ENCODE measurements at regions not wholly inside any gene's neighbourhood (a gene's known extent, or its start where the extent isn't known, plus 50 kb on each side); places are given as distances from the start of the nearest gene placed in this dataset.

DNA sequence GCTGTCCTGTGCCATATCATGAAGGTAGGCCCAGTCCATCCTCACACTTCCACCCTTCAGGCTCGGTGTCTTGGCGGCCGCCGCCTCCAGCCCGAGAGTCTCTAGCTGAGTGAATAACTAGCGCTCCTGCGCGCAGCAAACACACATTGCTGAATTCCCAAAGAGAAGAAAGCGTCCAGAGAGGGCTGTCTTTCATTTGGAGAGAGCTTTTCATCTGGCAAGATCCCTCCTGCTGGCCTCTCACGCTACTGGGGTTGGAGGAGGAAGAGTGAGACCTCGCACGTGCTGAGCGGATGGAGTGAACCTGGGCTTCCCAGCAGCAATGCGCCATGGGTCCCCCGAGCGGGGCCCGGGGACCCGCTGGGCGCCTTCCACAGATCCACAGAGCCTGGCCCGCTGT lies 73.2 kb downstream of the NCR2 start:
- in situ Hi-C loops (cut with MboI; ENCODE audit: low sequenced_read_pairs): no loop called here
- Histone ChIP-seq H3K14ac (replicated peaks; ENCODE audit: low read depth, low read length) (no peak overlapping the region), H3K79me1 (ENCODE audit: low read depth in 1 of 2, low read length in 2 of 2) (no peaks in the 10 kb centered on the region), H3K4me2 (ENCODE audit: low read depth, low read length) (no peak overlapping the region), H2AK5ac (ENCODE audit: low read depth, low read length) (no peak overlapping the region), H3K27ac (ENCODE audit: insufficient read depth, low read length) (no peak overlapping the region), H4K91ac (ENCODE audit: insufficient read depth, low read depth, low read length) (no peak overlapping the region), H3K4ac (ENCODE audit: low read depth, low read length) (no peak overlapping the region), H3K4me3 (ENCODE audit: insufficient read depth, low read depth, low read length) (no peak overlapping the region), H4K8ac (ENCODE audit: low read depth in 2 of 2, low read length in 2 of 2) (no peak overlapping the region), H3K56ac (ENCODE audit: extremely low read depth, insufficient read depth, low read length) (no peak overlapping the region), H4K5ac (ENCODE audit: low read depth, low read length) (no peak overlapping the region), H2AFZ (replicated peaks; ENCODE audit: low read length, poor library complexity) (no peak overlapping the region), H3K9me3 (ENCODE audit: control insufficient read depth, insufficient read depth, low read length) (peaks cover 1% of the 10 kb centered on the region; the same call in 1 of the 2 replicates), H4K20me1 (ENCODE audit: insufficient read depth, low read length) (no peaks in the 10 kb centered on the region), H2BK5ac (ENCODE audit: low read depth, low read length, poor library complexity, severe bottlenecking) (no peak overlapping the region), H2BK20ac (ENCODE audit: low read depth, low read length) (no peak overlapping the region), H2AK9ac (replicated peaks; ENCODE audit: low read depth, low read length, poor library complexity) (no peak overlapping the region), H3K27me3 (ENCODE audit: control insufficient read depth, insufficient read depth, low read length) (peaks cover 36% of the 10 kb centered on the region), H3K23ac (ENCODE audit: low read depth, low read length) (no peak overlapping the region), H3K9ac (ENCODE audit: low read depth, low read length) (no peak overlapping the region), H3K18ac (ENCODE audit: low read depth, low read length) (no peak overlapping the region), H2BK15ac (ENCODE audit: low read depth, low read length) (no peak overlapping the region), H2BK120ac (ENCODE audit: low read depth, low read length) (no peak overlapping the region), H3K36me3 (ENCODE audit: control insufficient read depth, insufficient read depth, low read length) (no peaks in the 10 kb centered on the region), H3K4me1 (ENCODE audit: control insufficient read depth, insufficient read depth, low read length) (no peaks in the 10 kb centered on the region), H3K9me1 (ENCODE audit: insufficient read depth, low read length) (no peaks in the 10 kb centered on the region)
- dilution Hi-C loops (cut with HindIII; ENCODE audit: low sequenced_read_pairs, unreplicated experiment): no loop called here
- intact Hi-C loops (cut with micrococcal nuclease): no loop called here
- ATAC-seq (ENCODE audit: low read depth) (no peak), DNase-seq (no peak)
- POLR2A ChIA-PET (ENCODE audit: unreplicated experiment): no interaction called here
- TF ChIP-seq RFX5 (IDR thresholded peaks at IDR 0.05; ENCODE audit: low read depth, low read length): no peak
- TF ChIP-seq CTCF (conservative IDR thresholded peaks at IDR 0.05; ENCODE audit: low read depth, low read length): no peak
- no peak for TF ChIP-seq NFE2L2 (IDR thresholded peaks at IDR 0.05; ENCODE audit: low read depth, low read length)
- TF ChIP-seq, protein P1, sequence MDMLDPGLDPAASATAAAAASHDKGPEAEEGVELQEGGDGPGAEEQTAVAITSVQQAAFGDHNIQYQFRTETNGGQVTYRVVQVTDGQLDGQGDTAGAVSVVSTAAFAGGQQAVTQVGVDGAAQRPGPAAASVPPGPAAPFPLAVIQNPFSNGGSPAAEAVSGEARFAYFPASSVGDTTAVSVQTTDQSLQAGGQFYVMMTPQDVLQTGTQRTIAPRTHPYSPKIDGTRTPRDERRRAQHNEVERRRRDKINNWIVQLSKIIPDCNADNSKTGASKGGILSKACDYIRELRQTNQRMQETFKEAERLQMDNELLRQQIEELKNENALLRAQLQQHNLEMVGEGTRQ (IDR thresholded peaks at IDR 0.05; ENCODE audit: low read depth, low read length): no peak
- no peak for TF ChIP-seq CEBPB (IDR thresholded peaks at IDR 0.05; ENCODE audit: low read depth, low read length)
- TF ChIP-seq MAFK (IDR thresholded peaks at IDR 0.05; ENCODE audit: low read depth, low read length): no peak
- no peak for TF ChIP-seq MAZ (IDR thresholded peaks at IDR 0.05; ENCODE audit: borderline replicate concordance, low read depth, low read length)
- no peak for TF ChIP-seq ELK1 (IDR thresholded peaks at IDR 0.05; ENCODE audit: borderline replicate concordance, low read depth, low read length)
- TF ChIP-seq MXI1 (IDR thresholded peaks at IDR 0.05; ENCODE audit: borderline replicate concordance, low read depth, low read length): no peak
- TF ChIP-seq CHD1 (IDR thresholded peaks at IDR 0.05; ENCODE audit: low read depth, low read length): no peak
- TF ChIP-seq POLR2A (IDR thresholded peaks at IDR 0.05; ENCODE audit: low read depth, low read length): no peak
- TF ChIP-seq SMC3 (IDR thresholded peaks at IDR 0.05; ENCODE audit: low read depth, low read length): no peak
- TF ChIP-seq BHLHE40 (IDR thresholded peaks at IDR 0.05; ENCODE audit: low read depth, low read length): no peak
- TF ChIP-seq RAD21 (IDR thresholded peaks at IDR 0.05; ENCODE audit: low read length): no peak
- no peak for TF ChIP-seq RCOR1 (IDR thresholded peaks at IDR 0.05; ENCODE audit: insufficient replicate concordance, low read length)
- no peak for TF ChIP-seq FOS (IDR thresholded peaks at IDR 0.05; ENCODE audit: low read depth, low read length)
- BruUV-seq (replicated peaks): no TSS peak
- WGBS, 2 experiments (ENCODE audit: extremely low coverage in 2 of 2, insufficient read length in 1 of 2): 40% methylated on average over 6 of the region's 20 CpGs; no CpG with 5 or more reads in 1 of the 2 experiments
- CTCF ChIA-PET: no interaction called here

All from IMR-90 (cell line).